H1 (cell line): ENCODE measurements at regions not wholly inside any gene's neighbourhood (a gene's known extent, or its start where the extent isn't known, plus 50 kb on each side); places are given as distances from the start of the nearest gene placed in this dataset.

ENCODE experiments used
- CTCF ChIA-PET: fragments of 300-600 bp; sonication (Branson Sonifier 250); formaldehyde crosslinking; loops from one replicate; lab custom pipeline; 2021; ENCODE audit not compliant: partially characterized antibody; lab: Charles Lee
- POLR2A ChIA-PET: fragments of 300-600 bp; sonication (Branson Sonifier 250); formaldehyde crosslinking; loops from one replicate; lab custom pipeline; 2021; ENCODE audit warnings: inconsistent platforms; ENCODE audit not compliant: partially characterized antibody; lab: Charles Lee
- DNase-seq, 2 experiments: peaks; one replicate each; pipeline versions ENCODE4 v3.0.0 to v3.0.0-alpha.2; 2010 to 2022; ENCODE audit warnings: low spot score in 2 of 2, low read depth in 1 of 2, mixed read lengths in 1 of 2
- FAIRE-seq: peaks from 2 replicates; lab custom pipeline; 2011; peaks lifted over from hg19 to GRCh38; lab: Jason Lieb, UNC
- H2AFZ ChIP-seq: 2 replicates; pipeline ENCODE4 v1.8.1; 2012; ENCODE audit warnings: low read length, inconsistent platforms
- H2AK5ac ChIP-seq: 2 replicates; pipeline ENCODE4 v1.6.1; 2013; ENCODE audit warnings: low read depth, low read length
- H2BK120ac ChIP-seq: replicated peaks from 2 replicates; pipeline ENCODE3; 2013; ENCODE audit warnings: low read depth, low read length, inconsistent platforms
- H2BK12ac ChIP-seq: 2 replicates; pipeline ENCODE4 v1.6.1; 2013; ENCODE audit warnings: low read depth, low read length
- H2BK15ac ChIP-seq: 2 replicates; pipeline ENCODE4 v1.6.1; 2013; ENCODE audit warnings: low read length
- H2BK20ac ChIP-seq: 2 replicates; pipeline ENCODE4 v1.6.1; 2013; ENCODE audit warnings: low read length
- H2BK5ac ChIP-seq: 2 replicates; pipeline ENCODE4 v1.6.1; 2013; ENCODE audit warnings: low read depth, low read length
- H3K14ac ChIP-seq: 2 replicates; pipeline ENCODE4 v1.6.1; 2013; ENCODE audit warnings: inconsistent platforms; ENCODE audit not compliant: insufficient read length
- H3K18ac ChIP-seq: 2 replicates; pipeline ENCODE4 v1.6.1; 2013; ENCODE audit warnings: low read length; ENCODE audit errors: extremely low read depth
- H3K23ac ChIP-seq: 2 replicates; pipeline ENCODE4 v1.6.1; 2013; ENCODE audit warnings: inconsistent platforms; ENCODE audit not compliant: insufficient read length
- H3K23me2 ChIP-seq: 2 replicates; pipeline ENCODE4 v1.6.1; 2013; ENCODE audit warnings: low read depth, low read length
- H3K27ac ChIP-seq: 2 replicates; pipeline ENCODE4 v1.6.1; 2011; ENCODE audit warnings: low read depth, low read length, inconsistent platforms
- H3K27me3 ChIP-seq, 4 experiments: replicated peaks in 1 of 4; 1 replicate in 1 of 4; 2 replicates in 3 of 4; pipeline versions ENCODE4 v1.6.1 to v1.8.1; 2011 to 2013; ENCODE audit warnings: low read length in 3 of 4, mild to moderate bottlenecking in 3 of 4, inconsistent platforms in 2 of 4, mixed read lengths in 2 of 4, moderate library complexity in 1 of 4; ENCODE audit not compliant: control insufficient read depth in 3 of 4, insufficient read depth in 3 of 4; ENCODE audit errors: extremely low read depth in 1 of 4
- H3K36me3 ChIP-seq, 4 experiments: 2 replicates each; pipeline versions ENCODE4 v1.6.1 to v1.8.1; 2011 to 2013; ENCODE audit warnings: mild to moderate bottlenecking in 4 of 4, low read length in 3 of 4, moderate library complexity in 2 of 4, control low read depth in 1 of 4, inconsistent platforms in 1 of 4; ENCODE audit not compliant: insufficient read depth in 4 of 4, control insufficient read depth in 2 of 4
- H3K4ac ChIP-seq: replicated peaks from 2 replicates; pipeline ENCODE3; 2013; ENCODE audit warnings: low read length, low read depth, mixed read lengths, inconsistent platforms; ENCODE audit not compliant: insufficient read length
- H3K4me1 ChIP-seq, 4 experiments: replicated peaks in 1 of 4; 1 replicate in 1 of 4; 2 replicates in 3 of 4; pipeline versions ENCODE4 v1.6.1 to v1.8.1; 2011 to 2013; ENCODE audit warnings: low read length in 3 of 4, inconsistent platforms in 2 of 4, mixed read lengths in 1 of 4; ENCODE audit not compliant: insufficient read depth in 4 of 4, control insufficient read depth in 3 of 4
- H3K4me2 ChIP-seq, 2 experiments: 2 replicates each; pipeline versions ENCODE4 v1.6.1 to v1.8.1; 2011 to 2013; ENCODE audit warnings: low read depth in 2 of 2, low read length in 2 of 2, control low read depth in 1 of 2, inconsistent platforms in 1 of 2, mild to moderate bottlenecking in 1 of 2; ENCODE audit not compliant: insufficient read depth in 1 of 2
- H3K4me3 ChIP-seq, 4 experiments: fragments of 200-600, 300-600 bp in 1 of 4; sonication (generic), shearing (Covaris generic), sonication (Bioruptor Twin) in 1 of 4; 2 replicates each; pipeline versions ENCODE4 v1.5.1 to v1.8.1; 2011 to 2016; ENCODE audit warnings: low read length in 4 of 4, low read depth in 3 of 4, control low read depth in 2 of 4, inconsistent platforms in 2 of 4, mild to moderate bottlenecking in 2 of 4, mixed read lengths in 1 of 4, moderate library complexity in 1 of 4; ENCODE audit not compliant: insufficient read depth in 2 of 4; ENCODE audit errors: extremely low read depth in 1 of 4
- H3K56ac ChIP-seq: replicated peaks from 2 replicates; pipeline ENCODE3; 2013; ENCODE audit warnings: low read depth, mild to moderate bottlenecking, mixed read lengths, low read length, inconsistent platforms; ENCODE audit not compliant: insufficient read length
- H3K79me1 ChIP-seq: 2 replicates; pipeline ENCODE4 v1.6.1; 2013; ENCODE audit warnings: low read depth, low read length, control low read depth
- H3K79me2 ChIP-seq, 2 experiments: 2 replicates each; pipeline versions ENCODE4 v1.6.1 to v1.8.1; 2012 to 2013; ENCODE audit warnings: low read length in 2 of 2, mild to moderate bottlenecking in 2 of 2, inconsistent platforms in 1 of 2; ENCODE audit not compliant: insufficient read depth in 2 of 2, control insufficient read depth in 1 of 2
- H3K9ac ChIP-seq, 4 experiments: replicated peaks in 1 of 4; 1 replicate in 1 of 4; 2 replicates in 3 of 4; pipeline versions ENCODE4 v1.6.1 to v1.8.1; 2011 to 2013; ENCODE audit warnings: low read depth in 3 of 4, low read length in 3 of 4, control low read depth in 2 of 4, mild to moderate bottlenecking in 2 of 4, moderate library complexity in 2 of 4, inconsistent platforms in 1 of 4; ENCODE audit errors: extremely low read depth in 1 of 4
- H3K9me3 ChIP-seq, 2 experiments: 2 replicates each; pipeline versions ENCODE4 v1.6.1 to v1.8.1; 2012 to 2013; ENCODE audit warnings: mild to moderate bottlenecking in 2 of 2, moderate library complexity in 2 of 2, control low read depth in 1 of 2, inconsistent platforms in 1 of 2, low read depth in 1 of 2, low read length in 1 of 2, mixed read lengths in 1 of 2; ENCODE audit not compliant: insufficient read depth in 2 of 2
- H4K20me1 ChIP-seq, 2 experiments: replicated peaks in 1 of 2; 2 replicates each; pipeline versions ENCODE3 to v1.8.1; 2011 to 2013; ENCODE audit warnings: inconsistent platforms in 2 of 2, low read length in 2 of 2, mild to moderate bottlenecking in 1 of 2; ENCODE audit not compliant: insufficient read depth in 2 of 2, control insufficient read depth in 1 of 2
- H4K5ac ChIP-seq: 2 replicates; pipeline ENCODE4 v1.6.1; 2013; ENCODE audit warnings: low read length, low read depth, mixed read lengths, inconsistent platforms; ENCODE audit not compliant: insufficient read length
- H4K8ac ChIP-seq: 2 replicates; pipeline ENCODE4 v1.8.0; 2013; ENCODE audit warnings: mild to moderate bottlenecking, moderate library complexity, low read length, inconsistent platforms; ENCODE audit not compliant: insufficient read depth; ENCODE audit errors: extremely low read depth
- H4K91ac ChIP-seq: replicated peaks from 2 replicates; pipeline ENCODE3; 2013; ENCODE audit warnings: low read length, mixed read lengths, inconsistent platforms; ENCODE audit not compliant: insufficient read length
- BACH1 ChIP-seq: IDR thresholded peaks from 2 replicates; pipeline ENCODE4 v1.6.1; 2012; ENCODE audit warnings: low read length, improper control_type of control experiment
- CBX5 ChIP-seq: fragments of 300-800, 300-1000 bp; sonication (generic); IDR thresholded peaks from 2 replicates; pipeline ENCODE4 v1.7.1; 2016; ENCODE audit warnings: antibody characterized with exemption, low read length, low read depth
- CHD2 ChIP-seq: IDR thresholded peaks from 2 replicates; pipeline ENCODE4 v1.6.1; 2012; ENCODE audit warnings: low read length, improper control_type of control experiment
- CREB1 ChIP-seq: IDR thresholded peaks from 2 replicates; pipeline ENCODE4 v1.6.1; 2012; ENCODE audit warnings: inconsistent platforms
- CTBP2 ChIP-seq: IDR thresholded peaks from 2 replicates; pipeline ENCODE4 v1.7.0; 2011; ENCODE audit warnings: borderline replicate concordance, mild to moderate bottlenecking, moderate library complexity, mixed read lengths, low read length; ENCODE audit not compliant: insufficient read depth, insufficient read length
- EGR1 ChIP-seq: IDR thresholded peaks from 2 replicates; pipeline ENCODE4 v1.6.1; 2011; ENCODE audit warnings: low read depth, low read length, borderline replicate concordance
- EP300 ChIP-seq, 2 experiments: IDR thresholded peaks; 1 replicate in 1 of 2; 2 replicates in 1 of 2; pipeline ENCODE4 v1.6.1; 2011 to 2012; ENCODE audit warnings: low read depth in 2 of 2, low read length in 2 of 2, mild to moderate bottlenecking in 2 of 2, borderline replicate concordance in 1 of 2, inconsistent platforms in 1 of 2, moderate library complexity in 1 of 2
- HDAC6 ChIP-seq: IDR thresholded peaks from one replicate; pipeline ENCODE4 v1.7.1; 2012; ENCODE audit warnings: low read depth, mild to moderate bottlenecking, inconsistent platforms, low read length, moderate library complexity
- JUND ChIP-seq: IDR thresholded peaks from 2 replicates; pipeline ENCODE4 v1.6.1; 2011; ENCODE audit warnings: mild to moderate bottlenecking, improper control_type of control experiment, low read length
- POLR2AphosphoS5 ChIP-seq: IDR thresholded peaks from 2 replicates; pipeline ENCODE4 v1.6.1; 2011; ENCODE audit warnings: low read depth, low read length
- SIRT6 ChIP-seq: IDR thresholded peaks from one replicate; pipeline ENCODE4 v1.7.1; 2012; ENCODE audit warnings: low read length, inconsistent platforms
- SP1 ChIP-seq: IDR thresholded peaks from 2 replicates; pipeline ENCODE4 v1.6.1; 2011; ENCODE audit warnings: low read depth, low read length
- SP4 ChIP-seq: IDR thresholded peaks from 2 replicates; pipeline ENCODE4 v1.6.1; 2012; ENCODE audit warnings: low read length, inconsistent platforms
- TCF12 ChIP-seq: IDR thresholded peaks from 2 replicates; pipeline ENCODE4 v1.6.1; 2011; ENCODE audit warnings: low read depth, mild to moderate bottlenecking, low read length
- USF2 ChIP-seq: IDR thresholded peaks from 2 replicates; pipeline ENCODE4 v1.6.1; 2011; ENCODE audit warnings: low read length, improper control_type of control experiment
- ZNF274 ChIP-seq: IDR thresholded peaks from 2 replicates; pipeline ENCODE4 v1.7.0; 2012; ENCODE audit warnings: low read length, borderline replicate concordance; ENCODE audit errors: extremely low read depth
- TF ChIP-seq, protein P1 (sequence below): IDR thresholded peaks from 2 replicates; pipeline ENCODE4 v1.6.1; 2012; ENCODE audit warnings: inconsistent platforms

DNA sequence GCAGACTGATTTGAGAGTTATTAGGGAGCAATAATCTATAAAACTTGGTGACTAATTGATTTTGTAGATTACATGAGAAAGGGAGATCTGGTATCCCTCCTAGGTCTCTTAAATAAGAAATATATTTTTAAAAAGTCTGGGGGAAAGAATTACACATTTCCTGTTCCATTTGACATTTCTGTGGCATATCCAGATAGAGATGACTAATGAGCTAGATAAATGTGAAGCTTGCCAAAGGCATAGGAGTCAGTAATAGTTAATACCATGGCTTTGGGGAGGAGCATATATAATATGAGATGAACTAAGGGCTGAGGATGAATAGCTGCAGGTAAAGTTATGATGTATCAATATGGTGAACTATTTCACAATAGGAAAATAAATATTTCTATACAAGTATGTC, 663.7 kb downstream of the PTPRC start:
- H4K8ac ChIP-seq = no peak overlapping the region
- POLR2A ChIA-PET = no interaction called here
- no peaks in the 10 kb centered on the region for H3K79me1 ChIP-seq
- no peak overlapping the region for H3K56ac ChIP-seq
- H2BK120ac ChIP-seq = no peak overlapping the region
- H3K9ac ChIP-seq = no peak overlapping the region
- no peaks in the 10 kb centered on the region for H3K79me2 ChIP-seq
- no peak overlapping the region for H3K4me3 ChIP-seq
- no peaks in the 10 kb centered on the region for H3K36me3 ChIP-seq
- H3K9me3 ChIP-seq = no peaks in the 10 kb centered on the region
- no peaks in the 10 kb centered on the region for H4K20me1 ChIP-seq
- H2AFZ ChIP-seq = no peak overlapping the region
- no peak overlapping the region for H2BK15ac ChIP-seq
- H3K27me3 ChIP-seq = no peaks in the 10 kb centered on the region
- CTCF ChIA-PET = no interaction called here
- no peak overlapping the region for H2AK5ac ChIP-seq
- no peak overlapping the region for H4K91ac ChIP-seq
- H2BK20ac ChIP-seq = no peak overlapping the region
- no peaks in the 10 kb centered on the region for H3K23me2 ChIP-seq
- FAIRE-seq = no peak
- no peak overlapping the region for H2BK5ac ChIP-seq
- no peak overlapping the region for H3K23ac ChIP-seq
- H3K18ac ChIP-seq = no peak overlapping the region
- no peak overlapping the region for H3K4me2 ChIP-seq
- H2BK12ac ChIP-seq = no peak overlapping the region
- no peak overlapping the region for H4K5ac ChIP-seq
- H3K4ac ChIP-seq = no peak overlapping the region
- no peak overlapping the region for H3K14ac ChIP-seq
- peaks cover 0 to 3% (median 0%) of the 10 kb centered on the region in 4 experiments; a peak in 2 of 7 replicates for H3K4me1 ChIP-seq
- no peak overlapping the region for H3K27ac ChIP-seq
- no peak for DNase-seq
- TF ChIP-seq CREB1 (no peak), EP300 (IDR thresholded peaks at IDR 0.05; ENCODE audit: borderline replicate concordance in 1 of 2, low read depth in 2 of 2, low read length in 2 of 2) (no peak), HDAC6 (no peak), JUND (no peak), CTBP2 (no peak), SP4 (no peak), POLR2AphosphoS5 (no peak), BACH1 (no peak), USF2 (no peak), SP1 (no peak), CHD2 (no peak), EGR1 (no peak), TCF12 (no peak), SIRT6 (no peak), ZNF274 (no peak), CBX5 (no peak)
- TF ChIP-seq, protein P1, sequence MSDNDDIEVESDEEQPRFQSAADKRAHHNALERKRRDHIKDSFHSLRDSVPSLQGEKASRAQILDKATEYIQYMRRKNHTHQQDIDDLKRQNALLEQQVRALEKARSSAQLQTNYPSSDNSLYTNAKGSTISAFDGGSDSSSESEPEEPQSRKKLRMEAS = no peak
